Hepatocyte (in vitro differentiated cells): ENCODE measurements at regions not wholly inside any gene's neighbourhood (a gene's known extent, or its start where the extent isn't known, plus 50 kb on each side); places are given as distances from the start of the nearest gene placed in this dataset.
A peak's percentile ranks its signal among the peaks of the same experiment; 100 is the strongest.

Experiments used
- DNase-seq: peaks from one replicate; pipeline ENCODE4 v3.0.0-alpha.2; 2016; ENCODE audit warnings: low spot score
- H2AFZ ChIP-seq: fragments of 200-600 bp; sonication (generic); 2 replicates; pipeline ENCODE4 v1.6.0; 2016; ENCODE audit warnings: antibody characterized with exemption, mild to moderate bottlenecking
- H3K27ac ChIP-seq: fragments of 200-600 bp; sonication (generic); 2 replicates; pipeline ENCODE4 v1.5.1; 2016; ENCODE audit warnings: mild to moderate bottlenecking
- H3K27me3 ChIP-seq: fragments of 200-600 bp; sonication (generic); 2 replicates; pipeline ENCODE4 v1.6.1; 2016
- H3K36me3 ChIP-seq: fragments of 200-600 bp; sonication (generic); replicated peaks from 2 replicates; pipeline ENCODE4 v1.5.1; 2016; ENCODE audit warnings: low read depth; ENCODE audit not compliant: insufficient read depth
- H3K4me1 ChIP-seq: fragments of 200-600 bp; sonication (generic); 2 replicates; pipeline ENCODE4 v1.5.1; 2016; ENCODE audit warnings: mild to moderate bottlenecking, moderate library complexity; ENCODE audit not compliant: insufficient read depth
- H3K4me2 ChIP-seq: fragments of 200-600 bp; sonication (generic); 2 replicates; pipeline ENCODE4 v1.6.0; 2016
- H3K4me3 ChIP-seq: fragments of 200-600 bp; sonication (generic); 2 replicates; pipeline ENCODE4 v1.5.1; 2016; ENCODE audit warnings: mild to moderate bottlenecking
- H3K79me2 ChIP-seq: fragments of 200-600 bp; sonication (generic); 2 replicates; pipeline ENCODE4 v1.6.0; 2017; ENCODE audit warnings: mild to moderate bottlenecking
- H3K9me2 ChIP-seq: fragments of 200-600 bp; sonication (generic); replicated peaks from 2 replicates; pipeline ENCODE4 v1.6.0; 2017; ENCODE audit warnings: mild to moderate bottlenecking; ENCODE audit not compliant: insufficient read depth
- H3K9me3 ChIP-seq: fragments of 200-600 bp; sonication (generic); 2 replicates; pipeline ENCODE4 v1.5.1; 2016; ENCODE audit warnings: low read depth, mild to moderate bottlenecking
- H4K20me1 ChIP-seq: fragments of 200-600 bp; sonication (generic); 2 replicates; pipeline ENCODE4 v1.6.0; 2016; ENCODE audit warnings: mild to moderate bottlenecking; ENCODE audit not compliant: insufficient read depth, poor library complexity, severe bottlenecking
- CTCF ChIP-seq: fragments of 200-600 bp; sonication (generic); IDR thresholded peaks from 2 replicates; pipeline ENCODE4 v1.5.1; 2016; ENCODE audit warnings: antibody characterized with exemption, mild to moderate bottlenecking; ENCODE audit not compliant: poor library complexity
- EZH2 ChIP-seq: fragments of 200-600 bp; sonication (generic); IDR thresholded peaks from 2 replicates; pipeline ENCODE4 v1.6.1; 2016; ENCODE audit warnings: antibody characterized with exemption, mild to moderate bottlenecking, borderline replicate concordance
- EZH2phosphoT487 ChIP-seq: fragments of 200-600 bp; sonication (generic); IDR thresholded peaks from one replicate; pipeline ENCODE4 v1.6.1; 2018; ENCODE audit warnings: antibody characterized with exemption, mild to moderate bottlenecking, low read depth, moderate library complexity; ENCODE audit not compliant: unreplicated experiment, severe bottlenecking
- WGBS: methylation state at CpG from one replicate; pipeline ENCODE4 v1.1.6; 2016; ENCODE audit warnings: low lambda C conversion rate; ENCODE audit errors: missing lambda C conversion rate; 5-methylcytosine and 5-hydroxymethylcytosine counted together

DNA sequence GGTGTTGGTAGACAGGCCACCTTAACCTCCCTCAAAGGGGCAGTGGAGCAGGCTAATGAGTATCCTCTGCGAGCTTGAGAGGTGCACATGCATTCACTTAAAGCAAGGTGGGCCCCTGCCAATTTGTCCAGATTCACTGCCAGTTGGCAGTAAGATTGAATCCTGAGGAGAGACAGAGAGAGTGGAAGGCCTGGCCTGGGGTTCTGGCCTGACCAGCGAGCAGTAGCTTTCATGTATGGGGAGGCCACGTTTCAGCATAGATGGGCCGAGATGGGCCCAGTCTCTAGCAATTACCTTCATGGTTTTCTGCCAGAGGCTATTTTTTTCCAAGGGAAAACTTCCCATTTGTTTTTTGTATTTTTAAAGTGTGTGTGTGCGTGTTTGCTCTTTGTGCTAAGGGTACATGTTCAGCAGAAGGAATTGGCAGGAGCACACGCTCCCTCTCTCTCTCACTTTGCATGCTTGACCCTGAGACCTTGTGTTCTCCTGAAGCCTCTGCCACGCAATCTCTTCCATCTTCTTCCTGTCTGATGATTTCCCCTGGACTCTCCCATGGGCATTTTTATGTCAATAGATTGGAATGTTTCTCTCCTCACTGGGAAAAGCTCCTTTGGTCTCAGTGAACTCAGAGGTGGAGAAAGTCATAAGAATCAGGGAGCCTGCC, 215.8 kb upstream of the SFRP2 start:
- H3K36me3 ChIP-seq = no peaks in the 10 kb centered on the region
- no peak overlapping the region for H3K4me3 ChIP-seq
- H4K20me1 ChIP-seq = no peaks in the 10 kb centered on the region
- H2AFZ ChIP-seq = no peak overlapping the region
- no peaks in the 10 kb centered on the region for H3K9me3 ChIP-seq
- TF ChIP-seq EZH2phosphoT487 = no peak
- peak overlapping the region; percentile 66 for H3K27ac ChIP-seq
- peak; percentile 34 for DNase-seq
- no peaks in the 10 kb centered on the region for H3K79me2 ChIP-seq
- H3K9me2 ChIP-seq = no peaks in the 10 kb centered on the region
- H3K4me2 ChIP-seq = no peak overlapping the region
- no peaks in the 10 kb centered on the region for H3K27me3 ChIP-seq
- 82% methylated on average over 7 of the region's 7 CpGs for WGBS
- no peaks in the 10 kb centered on the region for H3K4me1 ChIP-seq

DNA sequence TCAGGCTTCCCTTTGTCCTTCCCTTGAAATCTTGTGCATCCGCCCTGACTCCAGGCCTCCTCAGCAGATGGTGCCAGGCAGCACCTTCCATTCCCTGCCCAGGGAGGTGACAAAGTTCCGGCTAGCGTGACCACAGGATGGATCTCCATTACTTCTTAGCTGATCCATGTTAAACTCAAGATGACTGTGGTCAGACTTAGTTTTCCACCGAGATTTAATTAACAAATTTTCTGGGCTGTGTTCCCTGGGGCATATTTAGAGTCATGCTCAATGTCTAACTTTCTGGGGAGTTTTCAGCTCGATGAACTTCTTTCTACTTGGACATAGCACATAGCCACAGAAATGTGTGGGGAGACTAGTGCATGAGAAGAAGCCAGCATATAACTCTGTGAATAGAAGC, 215.1 kb upstream of the SFRP2 start:
- Histone ChIP-seq H3K36me3 (no peaks in the 10 kb centered on the region), H3K27ac (peak overlapping the region; percentile 29), H3K9me3 (no peaks in the 10 kb centered on the region), H3K4me3 (no peak overlapping the region), H3K4me1 (no peaks in the 10 kb centered on the region), H3K9me2 (no peaks in the 10 kb centered on the region), H3K4me2 (no peak overlapping the region), H3K79me2 (no peaks in the 10 kb centered on the region), H2AFZ (no peak overlapping the region), H4K20me1 (no peaks in the 10 kb centered on the region), H3K27me3 (no peaks in the 10 kb centered on the region)
- no peak for DNase-seq
- TF ChIP-seq EZH2phosphoT487 (no peak), CTCF (no peak), EZH2 (no peak)
- 87% methylated on average over 5 of the region's 5 CpGs for WGBS

DNA sequence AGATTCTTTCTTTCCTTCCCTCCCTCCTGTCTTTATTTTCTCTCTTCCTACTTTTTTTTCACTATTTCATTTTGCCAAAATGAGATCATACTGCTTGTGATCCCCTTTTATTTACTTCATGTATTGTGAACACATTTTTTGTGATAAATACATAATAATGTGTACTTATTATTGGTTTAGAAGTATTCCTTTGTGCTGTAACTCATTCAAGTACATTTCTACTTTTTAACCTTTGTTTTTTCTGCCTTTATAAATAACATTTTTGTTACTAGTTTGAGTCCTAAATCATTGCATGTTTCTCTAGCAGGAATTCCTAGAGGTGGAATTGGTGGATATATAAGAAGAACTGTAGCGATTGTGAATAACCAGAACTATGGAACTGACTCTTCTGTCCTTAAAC, 214.5 kb upstream of the SFRP2 start:
- WGBS = 97% methylated on average over 1 of the region's 1 CpG
- no peak for DNase-seq
- H3K4me3 ChIP-seq = no peak overlapping the region
- no peaks in the 10 kb centered on the region for H4K20me1 ChIP-seq
- TF ChIP-seq EZH2 = no peak
- no peak for TF ChIP-seq EZH2phosphoT487
- TF ChIP-seq CTCF = no peak
- H3K79me2 ChIP-seq = no peaks in the 10 kb centered on the region
- no peaks in the 10 kb centered on the region for H3K27me3 ChIP-seq
- H2AFZ ChIP-seq = no peak overlapping the region
- no peak overlapping the region for H3K27ac ChIP-seq
- H3K9me3 ChIP-seq = no peaks in the 10 kb centered on the region
- H3K9me2 ChIP-seq = no peaks in the 10 kb centered on the region
- no peaks in the 10 kb centered on the region for H3K36me3 ChIP-seq
- no peaks in the 10 kb centered on the region for H3K4me1 ChIP-seq
- H3K4me2 ChIP-seq = no peak overlapping the region

- no peak overlapping the region for H3K4me2 ChIP-seq
- H3K27ac ChIP-seq = no peak overlapping the region
- H3K9me2 ChIP-seq = no peaks in the 10 kb centered on the region
- H3K4me1 ChIP-seq = no peaks in the 10 kb centered on the region
- no peak for DNase-seq
- H3K4me3 ChIP-seq = no peak overlapping the region
- H3K9me3 ChIP-seq = no peaks in the 10 kb centered on the region
- H3K27me3 ChIP-seq = no peaks in the 10 kb centered on the region
- H4K20me1 ChIP-seq = no peaks in the 10 kb centered on the region
- no peak overlapping the region for H2AFZ ChIP-seq
- H3K36me3 ChIP-seq = no peaks in the 10 kb centered on the region
- TF ChIP-seq CTCF (no peak), EZH2 (no peak), EZH2phosphoT487 (no peak)
- H3K79me2 ChIP-seq = no peaks in the 10 kb centered on the region
These were observed 212.3 kb upstream of the SFRP2 start for GRCh38 chr4:154001193-154001592.
